ENCODE measurements at regions not wholly inside any gene's neighbourhood (a gene's known extent, or its start where the extent isn't known, plus 50 kb on each side); places are given as distances from the start of the nearest gene placed in this dataset.

- DNase-seq (ENCODE audit: low read depth), result no peak
Measured at GRCh38 chrX:45379236-45379635, 178.6 kb upstream of the DIPK2B start.

GRCh38 chrX:45372151-45372550, 171.5 kb upstream of the DIPK2B start:
- DNase-seq (ENCODE audit: low read depth), result no peak

GRCh38 chrX:45368705-45369104, 168.0 kb upstream of the DIPK2B start:
- no peak for DNase-seq (ENCODE audit: low read depth)

- no peak for DNase-seq (ENCODE audit: low read depth)
Measured at GRCh38 chrX:45363596-45363995, 162.9 kb upstream of the DIPK2B start.

GRCh38 chrX:45360571-45360970, 159.9 kb upstream of the DIPK2B start:
- no peak for DNase-seq (ENCODE audit: low read depth)

- no peak for DNase-seq (ENCODE audit: low read depth)
Measured at GRCh38 chrX:45358392-45358791, 157.7 kb upstream of the DIPK2B start.

- DNase-seq (ENCODE audit: low read depth), result no peak
Measured at GRCh38 chrX:45353456-45353855, 152.8 kb upstream of the DIPK2B start.

- no peak for DNase-seq (ENCODE audit: low read depth)
Measured at GRCh38 chrX:45352611-45353010, 151.9 kb upstream of the DIPK2B start.

GRCh38 chrX:45351478-45351877, 150.8 kb upstream of the DIPK2B start:
- no peak for DNase-seq (ENCODE audit: low read depth)

GRCh38 chrX:45348296-45348695, 147.6 kb upstream of the DIPK2B start:
- DNase-seq (ENCODE audit: low read depth), result no peak

GRCh38 chrX:45347877-45348276, 147.2 kb upstream of the DIPK2B start:
- no peak for DNase-seq (ENCODE audit: low read depth)

- no peak for DNase-seq (ENCODE audit: low read depth)
Measured at GRCh38 chrX:45344594-45344993, 143.9 kb upstream of the DIPK2B start.

- no peak for DNase-seq (ENCODE audit: low read depth)
Measured at GRCh38 chrX:45329217-45329616, 128.5 kb upstream of the DIPK2B start.

- DNase-seq (ENCODE audit: low read depth), result no peak
Measured at GRCh38 chrX:45324941-45325340, 124.3 kb upstream of the DIPK2B start.

GRCh38 chrX:45323387-45323786, 122.7 kb upstream of the DIPK2B start:
- no peak for DNase-seq (ENCODE audit: low read depth)

GRCh38 chrX:45322820-45323219, 122.1 kb upstream of the DIPK2B start:
- DNase-seq (ENCODE audit: low read depth), result no peak

GRCh38 chrX:45322382-45322781, 121.7 kb upstream of the DIPK2B start:
- no peak for DNase-seq (ENCODE audit: low read depth)

GRCh38 chrX:45320191-45320590, 119.5 kb upstream of the DIPK2B start:
- DNase-seq (ENCODE audit: low read depth), result no peak

GRCh38 chrX:45309801-45310200, 109.1 kb upstream of the DIPK2B start:
- no peak for DNase-seq (ENCODE audit: low read depth)

- no peak for DNase-seq (ENCODE audit: low read depth)
Measured at GRCh38 chrX:45309096-45309495, 108.4 kb upstream of the DIPK2B start.

- no peak for DNase-seq (ENCODE audit: low read depth)
Measured at GRCh38 chrX:45306794-45307193, 106.1 kb upstream of the DIPK2B start.

- DNase-seq (ENCODE audit: low read depth), result no peak
Measured at GRCh38 chrX:45300638-45301037, 100.0 kb upstream of the DIPK2B start.

- no peak for DNase-seq (ENCODE audit: low read depth)
Measured at GRCh38 chrX:45295259-45295986, 94.7 kb upstream of the DIPK2B start.

GRCh38 chrX:45274576-45274975, 73.9 kb upstream of the DIPK2B start:
- DNase-seq (ENCODE audit: low read depth), result no peak

Measured in stimulated activated CD8-positive, alpha-beta memory T cell treated with anti-CD3 and anti-CD28 coated beads, Interleukin-15, amount 100 ng/mL, for 1 hour (primary cell).